DOHH2 (cell line): ENCODE measurements at regions not wholly inside any gene's neighbourhood (a gene's known extent, or its start where the extent isn't known, plus 50 kb on each side); places are given as distances from the start of the nearest gene placed in this dataset.

ENCODE experiments used
- CTCF ChIP-seq: fragments of 200-600 bp; sonication (generic); IDR thresholded peaks from one replicate; pipeline ENCODE4 v1.5.1; 2014; ENCODE audit warnings: antibody characterized with exemption, mild to moderate bottlenecking, low read depth, low read length; ENCODE audit not compliant: poor library complexity, severe bottlenecking
- EZH2phosphoT487 ChIP-seq: fragments of 200-600 bp; sonication (generic); IDR thresholded peaks from 2 replicates; pipeline ENCODE4 v1.6.1; 2017; ENCODE audit warnings: borderline replicate concordance, mild to moderate bottlenecking, antibody characterized with exemption, low read length, moderate library complexity, mixed read lengths

GRCh38 chr20:58094160-58094559 is 134.3 kb downstream of the ANKRD60 start:
- TF ChIP-seq CTCF: no peak
- TF ChIP-seq EZH2phosphoT487: no peak
